Activated naive CD4-positive, alpha-beta T cell treated with anti-CD3 and anti-CD28 coated beads, Interleukin-2, amount 50 U/mL, for 72 hours (primary cell): ENCODE measurements at regions not wholly inside any gene's neighbourhood (a gene's known extent, or its start where the extent isn't known, plus 50 kb on each side); places are given as distances from the start of the nearest gene placed in this dataset.
"Not testable (repeated sequence)": the region's sequence is repeated elsewhere in the genome, so short reads cannot be mapped to it uniquely, and the experiment has no call there.

Experiments
- ATAC-seq, 2 donors: fragments of 150-1000 bp; cut with Tn5 transposase; 2 replicates each; pipeline ENCODE4 v1.10.0; 2021; ENCODE audit warnings: mild to moderate bottlenecking in 2 of 2, moderate library complexity in 2 of 2
- DNase-seq, 2 donors: peaks; one replicate each; pipeline ENCODE4 v3.0.0; 2021 to 2022; ENCODE audit warnings: low spot score in 2 of 2
- H3K27ac Mint-ChIP-seq, 2 donors: one replicate each; pipeline ENCODE4 v1.8.0; 2022; ENCODE audit warnings: mild to moderate bottlenecking in 2 of 2, mixed read lengths in 2 of 2
- H3K36me3 Mint-ChIP-seq, 2 donors: one replicate each; pipeline ENCODE4 v1.8.0; 2022; ENCODE audit warnings: mixed read lengths in 2 of 2
- H3K9me3 Mint-ChIP-seq, 2 donors: one replicate each; pipeline ENCODE4 v1.8.0; 2022; ENCODE audit warnings: mixed read lengths in 2 of 2

DNA sequence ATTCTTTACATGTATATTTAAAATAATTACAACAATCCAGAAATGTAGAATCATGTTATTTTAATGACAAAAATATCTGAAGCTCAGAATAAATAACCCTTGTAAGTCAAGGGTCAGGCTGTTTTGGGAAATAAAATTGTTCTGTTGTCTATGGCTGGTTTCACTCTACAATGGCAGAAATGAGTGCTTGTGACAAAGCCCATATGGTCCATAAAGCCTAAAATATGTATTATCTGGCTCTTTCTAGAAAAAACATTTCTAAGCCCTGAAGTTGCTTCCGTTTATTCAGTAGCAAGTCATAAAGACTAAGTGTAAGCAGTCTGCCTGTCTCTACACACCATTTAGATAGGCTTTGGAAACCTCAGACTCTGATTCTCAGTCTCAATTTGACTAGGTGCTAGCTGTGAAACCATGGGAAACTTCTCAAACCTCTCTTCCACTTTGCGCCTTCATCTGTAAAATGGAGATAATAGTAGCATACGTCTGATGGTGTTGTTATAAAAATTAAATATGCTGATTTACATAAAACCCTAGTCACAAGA is 365.7 kb upstream of the CA10 start:
- peaks cover 0 to 7% of the 10 kb centered on the region in 2 donors for H3K9me3 Mint-ChIP-seq
- DNase-seq (no peak), ATAC-seq (no peak)
- no peaks in the 10 kb centered on the region for H3K36me3 Mint-ChIP-seq
- H3K27ac Mint-ChIP-seq: no peak overlapping the region

DNA sequence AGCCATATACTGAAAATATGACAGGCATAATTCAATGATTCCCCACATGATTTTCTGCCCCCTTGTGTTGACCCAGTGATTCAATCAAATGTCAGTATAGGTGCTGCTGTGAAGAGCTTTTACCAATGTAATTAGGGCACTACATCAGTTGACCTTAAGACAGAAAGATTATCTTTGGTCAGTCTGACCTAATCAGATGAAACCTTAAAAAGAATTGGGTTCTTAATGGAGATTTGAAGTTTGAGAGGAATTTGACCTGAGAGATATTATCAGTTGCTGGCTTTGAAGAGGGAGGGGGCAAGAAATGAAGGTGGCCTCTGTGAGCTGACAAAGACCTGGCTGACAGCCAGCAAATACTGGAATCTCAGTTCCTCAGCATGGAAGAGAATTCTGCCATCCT is 358.7 kb upstream of the CA10 start:
- no peak for DNase-seq
- ATAC-seq: no peak
- no peaks in the 10 kb centered on the region for H3K36me3 Mint-ChIP-seq
- H3K27ac Mint-ChIP-seq: no peak overlapping the region
- peaks cover 0 to 12% of the 10 kb centered on the region in 2 donors for H3K9me3 Mint-ChIP-seq

DNA sequence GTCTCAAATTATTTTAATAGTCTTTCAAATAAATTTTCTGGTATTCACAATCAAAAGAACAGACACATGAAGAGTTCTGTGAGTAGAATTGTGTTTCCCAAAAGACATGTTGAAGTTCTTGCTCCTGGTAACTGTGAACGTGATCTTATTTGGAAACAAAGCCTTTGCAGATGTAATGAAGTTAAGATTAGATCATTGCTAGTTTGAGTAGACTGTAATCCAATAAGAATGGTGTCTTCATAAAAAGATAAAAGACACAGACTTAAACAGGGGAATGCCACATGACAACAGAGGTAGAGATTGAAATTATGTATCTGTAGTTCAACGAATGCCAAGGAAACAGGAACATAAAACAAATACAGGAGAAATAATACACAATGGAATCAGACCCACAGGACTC is 357.4 kb upstream of the CA10 start:
- DNase-seq: no peak
- no peaks in the 10 kb centered on the region for H3K36me3 Mint-ChIP-seq
- peaks cover 0 to 14% of the 10 kb centered on the region in 2 donors for H3K9me3 Mint-ChIP-seq
- no peak overlapping the region for H3K27ac Mint-ChIP-seq
- no peak for ATAC-seq

DNA sequence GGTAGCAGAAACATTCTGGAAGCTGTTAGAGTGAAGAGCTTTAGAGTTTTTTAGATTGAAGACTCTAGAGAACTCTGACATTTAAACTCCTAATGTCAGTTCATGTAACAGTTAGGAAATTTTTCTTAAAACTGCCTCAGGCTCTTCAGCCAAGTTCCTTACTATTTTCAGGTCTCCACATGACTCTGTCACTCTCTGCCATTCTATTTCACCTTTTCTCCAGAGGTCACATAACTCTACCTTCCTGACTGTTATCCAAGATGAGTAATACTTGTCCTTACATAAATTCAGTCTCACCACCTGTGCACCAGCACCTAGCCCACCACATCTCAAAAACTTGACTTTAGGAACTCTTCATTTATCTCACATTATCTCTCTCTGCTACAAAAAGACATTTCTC is 347.1 kb upstream of the CA10 start:
- ATAC-seq (no peak), DNase-seq (no peak)
- H3K9me3 Mint-ChIP-seq: peaks cover 31 to 33% of the 10 kb centered on the region in 2 donors
- H3K27ac Mint-ChIP-seq: no peak overlapping the region
- peaks cover 0 to 12% of the 10 kb centered on the region in 2 donors for H3K36me3 Mint-ChIP-seq

DNA sequence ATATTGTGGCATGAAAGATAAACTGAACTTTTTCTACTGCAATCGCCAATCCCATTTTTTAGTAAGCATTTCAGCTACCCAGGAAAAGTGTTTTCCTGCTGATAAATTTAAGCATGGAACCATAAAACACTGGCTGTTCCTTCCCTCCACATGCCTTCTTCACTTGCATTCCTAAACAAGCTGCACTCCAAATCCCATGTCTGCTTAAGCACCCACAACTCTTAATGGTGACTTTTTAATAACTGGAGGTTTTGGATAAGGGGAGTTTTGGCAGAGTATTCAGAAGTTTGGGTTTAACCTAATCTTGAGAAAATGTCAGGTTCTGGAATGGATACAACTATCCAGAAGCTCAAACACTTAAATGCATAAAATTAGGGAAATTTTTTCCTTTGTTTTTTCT is 345.6 kb upstream of the CA10 start:
- ATAC-seq (no peak), DNase-seq (no peak)
- no peak overlapping the region for H3K27ac Mint-ChIP-seq
- H3K9me3 Mint-ChIP-seq: peaks cover 26 to 32% of the 10 kb centered on the region in 2 donors
- H3K36me3 Mint-ChIP-seq: peaks cover 0 to 12% of the 10 kb centered on the region in 2 donors

DNA sequence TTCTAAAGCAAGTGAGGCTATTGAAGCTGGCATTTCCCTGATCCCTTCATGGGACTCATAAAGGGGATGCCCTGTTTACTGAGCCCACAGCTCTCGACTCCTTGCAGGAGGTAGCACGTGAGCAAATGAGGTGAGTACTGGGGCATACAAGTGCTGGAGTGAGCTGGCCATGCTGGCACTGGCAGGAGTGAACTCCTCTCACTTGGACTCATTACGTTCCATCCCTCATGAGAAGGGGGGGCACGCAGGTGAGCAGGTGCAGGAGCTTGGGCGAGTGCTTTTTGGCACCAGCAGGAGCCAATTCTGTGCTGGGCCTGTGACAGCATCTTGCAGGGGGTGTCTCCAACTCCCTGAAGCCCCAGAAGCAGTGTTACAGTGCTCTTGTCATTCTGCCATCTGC is 337.1 kb upstream of the CA10 start:
- Mint-ChIP-seq H3K9me3 (peaks cover 21 to 22% of the 10 kb centered on the region in 2 donors), H3K36me3 (no peaks in the 10 kb centered on the region), H3K27ac (no peak overlapping the region)
- DNase-seq (no peak), ATAC-seq (no peak)

DNA sequence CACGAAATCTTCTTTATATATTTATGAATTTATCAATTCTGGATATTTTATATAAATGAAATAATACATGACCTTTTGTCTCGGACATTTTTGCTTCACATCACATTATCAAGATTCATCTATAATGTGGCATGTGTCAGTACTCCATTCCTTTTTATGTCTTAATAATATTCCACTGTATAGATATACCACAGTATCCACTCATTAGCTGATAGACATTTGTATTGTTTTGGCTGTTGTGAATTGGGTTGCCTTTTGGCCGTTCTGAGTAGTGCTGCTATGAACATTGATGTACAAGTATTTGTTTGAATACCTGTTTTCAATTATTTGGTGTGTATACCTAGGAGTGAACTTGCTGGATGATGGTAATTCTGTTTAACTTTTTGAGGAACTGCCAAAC is 323.8 kb upstream of the CA10 start:
- H3K27ac Mint-ChIP-seq: no peak overlapping the region
- no peaks in the 10 kb centered on the region for H3K36me3 Mint-ChIP-seq
- no peak for ATAC-seq
- peaks cover 10 to 20% of the 10 kb centered on the region in 2 donors for H3K9me3 Mint-ChIP-seq
- DNase-seq: no peak

DNA sequence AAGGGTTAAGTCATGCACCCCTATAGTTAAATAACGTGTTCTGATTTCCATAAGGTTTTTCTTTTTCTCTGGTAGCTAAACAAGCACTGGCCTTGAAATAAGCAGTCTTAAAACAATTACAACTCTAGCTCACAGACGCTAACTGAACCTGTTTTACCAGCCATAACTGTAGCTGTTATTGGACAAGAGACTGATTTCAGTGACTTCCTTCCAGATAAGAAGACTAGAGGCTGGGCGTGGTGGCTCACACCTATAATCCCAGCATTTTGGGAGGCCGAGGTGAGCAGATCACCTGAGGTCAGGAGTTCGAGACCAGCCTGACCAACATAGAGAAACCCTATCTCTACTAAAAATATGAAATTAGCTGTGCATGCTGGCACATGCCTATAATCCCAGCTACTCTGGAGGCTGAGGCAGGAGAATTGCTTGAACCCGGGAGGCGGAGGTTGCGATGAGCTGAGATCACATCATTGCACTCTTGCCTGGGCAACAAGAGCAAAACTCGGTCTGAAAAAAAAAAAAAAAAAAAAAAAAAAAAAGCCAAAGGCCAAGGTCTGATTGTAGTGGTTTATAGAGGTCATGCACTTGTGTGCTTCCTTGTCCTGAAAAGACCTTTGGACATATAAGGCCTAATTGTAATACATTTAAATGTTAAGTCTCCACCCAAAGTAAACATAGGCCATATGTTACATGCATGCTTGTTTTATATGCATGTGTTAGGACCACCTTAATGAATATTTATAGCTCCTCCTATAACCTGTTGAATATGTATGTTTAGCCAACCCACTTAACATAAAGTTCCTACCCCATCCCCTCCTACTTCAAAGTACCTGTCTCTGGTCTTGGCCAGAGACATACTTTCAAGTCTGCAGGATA is 319.5 kb upstream of the CA10 start:
- H3K9me3 Mint-ChIP-seq: peaks cover 0 to 12% of the 10 kb centered on the region in 2 donors

DNA sequence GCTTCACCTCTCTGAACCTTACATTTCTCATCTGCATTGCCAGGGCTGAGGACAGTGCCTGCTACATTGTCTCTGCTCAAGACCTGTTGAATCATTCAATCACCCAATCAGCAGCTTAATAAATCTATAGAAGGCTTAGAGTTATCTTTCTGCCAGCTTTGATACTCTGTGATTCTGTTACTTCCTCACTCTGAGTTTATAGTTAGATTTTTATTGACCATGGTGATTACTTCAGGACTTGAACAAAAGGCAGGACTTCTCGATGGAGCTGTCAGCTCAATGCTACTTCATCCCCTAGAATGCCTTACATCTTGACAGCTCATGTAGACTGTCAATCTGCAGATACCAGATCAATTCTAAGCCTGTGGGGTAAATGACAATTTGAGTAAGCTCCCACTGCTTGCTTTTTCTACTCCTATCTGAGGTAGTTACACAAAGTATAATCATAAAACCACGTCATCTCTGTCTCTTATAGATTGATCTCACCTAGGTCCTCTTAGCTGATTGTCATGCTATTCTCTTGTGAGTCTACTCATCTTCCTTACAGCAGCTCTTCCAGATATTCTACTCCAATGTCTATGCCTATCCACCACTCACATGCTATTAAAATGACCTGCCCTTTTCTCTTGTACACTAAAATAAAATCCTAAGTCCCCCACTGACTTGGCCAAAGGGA is 318.3 kb upstream of the CA10 start:
- peaks cover 0 to 12% of the 10 kb centered on the region in 2 donors for H3K9me3 Mint-ChIP-seq
- no peak for DNase-seq
- no peak for ATAC-seq
- no peaks in the 10 kb centered on the region for H3K36me3 Mint-ChIP-seq
- H3K27ac Mint-ChIP-seq: no peak overlapping the region

More for the DNA sequence above, 319.5 kb upstream of the CA10 start:
- Mint-ChIP-seq H3K36me3 (no peaks in the 10 kb centered on the region), H3K27ac (no peak overlapping the region)
- ATAC-seq (no peak), DNase-seq (no peak)

DNA sequence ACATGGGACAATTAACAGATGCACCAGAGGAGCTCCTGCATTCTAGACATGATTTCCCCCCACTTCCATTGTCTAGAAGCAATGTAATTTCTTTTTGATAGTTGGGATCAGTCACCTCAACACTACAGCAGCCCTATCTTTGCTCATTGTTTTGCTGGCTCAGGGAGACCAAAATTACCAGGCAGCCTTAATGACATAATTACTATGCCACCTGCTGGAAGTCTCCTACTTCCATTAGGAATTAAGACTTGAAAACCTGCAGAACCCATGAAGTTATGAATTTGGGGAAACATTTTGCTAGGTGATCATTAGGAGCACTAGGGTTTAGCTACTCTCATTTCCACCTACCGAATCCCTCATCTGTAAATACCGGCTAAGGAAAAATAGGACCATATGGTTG is 312.0 kb upstream of the CA10 start:
- DNase-seq (no peak), ATAC-seq (no peak)
- H3K9me3 Mint-ChIP-seq: peaks cover 0 to 9% of the 10 kb centered on the region in 2 donors
- H3K36me3 Mint-ChIP-seq: peaks cover 0 to under 1% of the 10 kb centered on the region in 2 donors
- H3K27ac Mint-ChIP-seq: no peak overlapping the region

DNA sequence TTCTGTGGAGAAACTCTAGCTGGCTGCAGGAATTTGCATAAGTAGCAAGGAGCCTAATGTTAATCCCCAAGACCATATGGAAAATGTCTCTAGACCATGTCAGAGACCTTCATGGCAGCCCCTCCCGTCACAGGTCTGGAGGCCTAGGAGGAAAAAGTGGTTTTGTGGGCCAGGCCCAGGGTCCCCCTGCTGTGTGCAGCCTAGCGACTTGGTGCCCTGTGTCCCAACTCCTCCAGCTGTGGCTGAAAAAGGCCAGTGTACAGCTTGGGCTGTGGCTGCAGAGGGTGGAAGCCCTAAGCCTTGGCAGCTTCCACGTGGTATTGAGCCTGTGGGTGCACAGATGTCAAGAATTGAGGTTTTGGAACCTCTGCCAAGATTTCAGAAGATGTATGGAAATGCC is 306.9 kb upstream of the CA10 start:
- DNase-seq (no peak), ATAC-seq (no peak)
- Mint-ChIP-seq H3K36me3 (peaks cover 6 to 17% of the 10 kb centered on the region in 2 donors), H3K27ac (no peak overlapping the region), H3K9me3 (peaks cover 12 to 27% of the 10 kb centered on the region in 2 donors)

DNA sequence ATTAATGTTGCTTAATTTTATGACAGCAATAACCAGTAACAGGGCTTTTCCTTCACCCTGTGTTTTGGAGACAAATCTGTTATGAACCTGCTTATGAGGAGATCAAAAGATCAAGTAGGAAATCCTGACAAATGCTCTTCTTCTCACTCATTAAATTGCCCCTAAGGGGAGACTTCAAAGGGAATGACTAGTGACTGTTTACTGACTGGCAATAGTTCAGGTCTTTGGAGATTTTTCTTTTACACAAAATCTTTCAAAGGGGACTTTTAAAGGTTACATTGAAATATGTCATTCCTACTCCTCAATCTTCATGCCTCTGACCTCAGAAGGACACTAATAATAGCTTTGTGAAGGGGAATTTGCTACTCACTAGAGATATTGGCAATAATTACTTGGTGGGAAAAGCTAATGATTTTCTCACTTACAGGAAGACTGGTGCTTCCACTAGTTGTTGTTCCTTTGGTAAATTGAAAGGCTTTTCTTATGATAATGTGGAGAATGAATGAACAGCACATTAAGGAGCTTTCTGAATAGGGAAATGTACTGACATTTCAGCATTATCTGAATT is 292.9 kb upstream of the CA10 start:
- ATAC-seq: no peak
- Mint-ChIP-seq H3K36me3 (no peaks in the 10 kb centered on the region), H3K9me3 (peaks cover 6 to 13% of the 10 kb centered on the region in 2 donors), H3K27ac (no peak overlapping the region)
- no peak for DNase-seq

DNA sequence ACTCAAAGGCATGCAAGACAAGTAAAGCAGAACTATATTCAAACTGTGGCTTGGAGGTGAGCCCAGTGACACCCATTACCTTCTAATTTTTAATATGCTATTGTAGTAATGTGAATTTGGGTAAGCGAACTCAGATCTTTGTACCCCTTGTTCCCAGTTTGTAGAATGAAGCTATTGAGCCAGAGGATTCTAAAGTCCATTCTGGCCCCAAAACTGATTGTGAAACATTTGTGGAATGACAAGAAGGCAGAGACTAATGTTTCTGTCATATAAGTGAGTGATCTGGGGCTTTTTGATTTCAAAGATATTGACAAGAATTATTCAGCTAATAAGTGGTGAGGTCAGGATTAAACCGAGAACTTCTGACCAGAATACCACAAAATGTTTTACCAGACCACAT is 283.8 kb upstream of the CA10 start:
- DNase-seq (no peak), ATAC-seq (no peak)
- Mint-ChIP-seq H3K27ac (no peak overlapping the region), H3K36me3 (peaks cover 0 to 10% of the 10 kb centered on the region in 2 donors), H3K9me3 (peaks cover 13 to 37% of the 10 kb centered on the region in 2 donors)

DNA sequence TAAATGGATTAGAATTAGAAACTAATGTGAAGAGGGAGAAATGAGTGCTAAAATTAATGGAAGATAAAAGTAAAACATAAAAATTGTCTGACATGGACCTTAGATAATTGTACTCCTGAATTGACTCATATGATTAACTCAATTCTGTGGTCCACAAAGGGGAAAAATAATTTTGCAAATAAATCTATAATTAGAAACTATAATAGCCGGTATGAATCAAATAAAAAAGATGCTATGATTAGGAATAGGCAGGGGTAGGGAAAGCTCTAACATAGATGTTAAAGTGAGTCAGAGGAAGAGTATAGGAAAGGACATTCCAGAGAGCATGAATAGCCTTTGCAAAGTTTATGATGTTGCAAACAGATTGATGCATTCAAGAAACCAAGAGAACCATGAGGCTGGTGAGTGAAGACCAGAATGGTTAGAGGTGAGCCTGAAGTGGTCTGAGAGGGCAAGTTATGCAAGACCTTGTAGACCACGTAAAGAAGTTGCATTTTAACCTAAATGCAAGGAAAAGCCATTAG is 262.1 kb upstream of the CA10 start:
- H3K27ac Mint-ChIP-seq: no peak overlapping the region
- no peak for ATAC-seq
- no peaks in the 10 kb centered on the region for H3K36me3 Mint-ChIP-seq
- H3K9me3 Mint-ChIP-seq: peaks cover 12 to 13% of the 10 kb centered on the region in 2 donors
- DNase-seq: no peak

DNA sequence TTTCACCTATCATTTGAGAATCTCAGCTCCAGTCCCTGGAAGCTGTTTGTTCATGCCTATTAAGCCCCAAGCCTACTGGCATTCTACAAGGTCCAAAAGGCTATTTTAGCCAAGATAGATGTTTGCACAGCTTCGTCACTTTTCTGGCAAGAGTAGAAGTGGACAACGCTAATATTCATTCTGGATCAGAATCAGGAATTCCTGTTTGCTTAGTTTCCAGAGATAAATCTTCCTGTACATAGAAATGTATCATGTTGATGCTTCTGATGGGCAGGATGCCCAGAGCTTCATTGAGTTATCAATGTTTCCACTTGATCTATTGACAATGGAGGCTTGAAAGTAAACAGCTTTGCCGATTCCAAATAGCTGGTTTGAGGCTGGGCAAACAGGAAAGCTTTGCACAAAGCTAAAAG is 260.7 kb upstream of the CA10 start:
- H3K36me3 Mint-ChIP-seq: no peaks in the 10 kb centered on the region
- H3K27ac Mint-ChIP-seq: no peak overlapping the region
- H3K9me3 Mint-ChIP-seq: peaks cover 10 to 12% of the 10 kb centered on the region in 2 donors
- ATAC-seq (no peak), DNase-seq (no peak)

DNA sequence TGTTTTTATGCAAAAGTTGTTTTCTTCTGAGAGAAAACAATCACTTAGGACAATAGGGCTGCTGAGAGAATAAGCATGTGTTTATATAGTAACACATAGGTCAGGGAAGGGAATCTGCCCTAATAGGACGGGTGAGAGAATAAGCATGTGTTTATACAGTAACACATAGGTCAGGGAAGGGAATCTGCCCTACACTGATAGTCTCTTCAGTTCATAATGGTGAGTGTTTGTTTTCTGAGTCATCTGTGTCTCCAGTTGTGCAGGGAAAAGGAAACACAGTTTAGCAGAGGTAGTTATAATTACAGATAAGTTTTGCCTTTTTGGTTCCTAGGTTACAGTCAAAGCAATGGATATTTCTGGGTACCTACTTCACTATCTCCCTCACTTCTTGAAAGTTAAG is 252.3 kb upstream of the CA10 start:
- DNase-seq: no peak
- Mint-ChIP-seq H3K36me3 (peaks cover 0 to 4% of the 10 kb centered on the region in 2 donors), H3K27ac (no peak overlapping the region), H3K9me3 (peaks cover 13 to 15% of the 10 kb centered on the region in 2 donors)
- no peak for ATAC-seq

DNA sequence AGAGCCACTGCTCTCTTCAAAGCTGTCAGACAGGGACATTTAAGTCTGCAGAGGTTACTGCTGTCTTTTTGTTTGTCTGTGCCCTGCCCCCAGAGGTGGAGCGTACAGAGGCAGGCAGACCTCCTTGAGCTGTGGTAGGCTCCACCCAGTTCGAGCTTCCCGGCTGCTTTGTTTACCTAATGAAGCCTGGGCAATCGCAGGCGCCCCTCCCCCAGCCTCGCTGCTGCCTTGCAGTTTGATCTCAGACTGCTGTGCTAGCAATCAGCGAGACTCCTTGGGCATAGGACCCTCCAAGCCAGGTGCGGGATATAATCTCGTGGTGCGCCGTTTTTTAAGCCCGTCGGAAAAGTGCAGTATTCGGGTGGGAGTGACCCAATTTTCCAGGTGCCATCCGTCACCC is 250.7 kb upstream of the CA10 start:
- not testable (repeated sequence) for H3K27ac Mint-ChIP-seq

More for the DNA sequence above, 250.7 kb upstream of the CA10 start:
- not testable (repeated sequence) for DNase-seq, ATAC-seq, H3K36me3 Mint-ChIP-seq
- peaks cover 13 to 15% of the 10 kb centered on the region in 2 donors for H3K9me3 Mint-ChIP-seq
